SK-N-SH (cell line): ENCODE measurements at regions not wholly inside any gene's neighbourhood (a gene's known extent, or its start where the extent isn't known, plus 50 kb on each side); places are given as distances from the start of the nearest gene placed in this dataset.

Experiments
- CTCF ChIA-PET: fragments of 300-600, 350-600 bp; formaldehyde crosslinking; extraction: SDS; loops from one replicate; lab custom pipeline; 2021; lab: Yijun Ruan, JAX
- POLR2A ChIA-PET: fragments of 350-600 bp; sonication (Branson Sonifier 250); formaldehyde crosslinking; extraction: SDS; loops from one replicate; lab custom pipeline; 2020; ENCODE audit warnings: antibody characterized with exemption, inconsistent platforms; lab: Yijun Ruan, JAX
- DNase-seq: peaks from one replicate; pipeline ENCODE4 v3.0.0; 2012
- H2AFZ ChIP-seq: fragments of 200-600 bp; sonication (generic); 2 replicates; pipeline ENCODE4 v1.8.1; 2016; ENCODE audit warnings: antibody characterized with exemption, mild to moderate bottlenecking, low read depth
- H3F3A ChIP-seq: fragments of 200-600 bp; sonication (generic); replicated peaks from 2 replicates; pipeline ENCODE3; 2016; ENCODE audit warnings: antibody characterized with exemption, mild to moderate bottlenecking; ENCODE audit not compliant: insufficient read depth
- H3K27ac ChIP-seq, 2 experiments: fragments of 200-500 bp in 1 of 2; fragments of 200-600 bp in 1 of 2; sonication (Bioruptor generic) in 1 of 2; sonication (generic), shearing (Covaris generic) in 1 of 2; 2 replicates each; pipeline versions ENCODE4 v1.5.1 to v1.6.1; 2014 to 2016; ENCODE audit warnings: low read depth in 2 of 2, inconsistent platforms in 1 of 2, low read length in 1 of 2, mild to moderate bottlenecking in 1 of 2, mixed read lengths in 1 of 2
- H3K27me3 ChIP-seq: fragments of 200-600 bp; sonication (generic), shearing (Covaris generic); 2 replicates; pipeline ENCODE4 v1.6.1; 2016; ENCODE audit warnings: mixed run types; ENCODE audit not compliant: insufficient read depth
- H3K36me3 ChIP-seq, 2 experiments: fragments of 200-500 bp in 1 of 2; fragments of 200-600 bp in 1 of 2; sonication (Bioruptor generic) in 1 of 2; sonication (generic) in 1 of 2; replicated peaks in 1 of 2; 2 replicates each; pipeline versions ENCODE3 to v1.5.1; 2014 to 2016; ENCODE audit warnings: low read length in 1 of 2, mild to moderate bottlenecking in 1 of 2; ENCODE audit not compliant: insufficient read depth in 2 of 2, control insufficient read depth in 1 of 2
- H3K4me1 ChIP-seq, 2 experiments: fragments of 200-500 bp in 1 of 2; fragments of 200-600 bp in 1 of 2; sonication (Bioruptor generic) in 1 of 2; sonication (generic), shearing (Covaris generic) in 1 of 2; 2 replicates each; pipeline versions ENCODE4 v1.5.1 to v1.6.1; 2014 to 2016; ENCODE audit warnings: low read depth in 1 of 2, low read length in 1 of 2, mixed run types in 1 of 2; ENCODE audit not compliant: insufficient read depth in 2 of 2, control insufficient read depth in 1 of 2
- H3K4me2 ChIP-seq: fragments of 200-600 bp; sonication (generic), shearing (Covaris generic); 2 replicates; pipeline ENCODE4 v1.6.1; 2017; ENCODE audit warnings: mixed run types
- H3K4me3 ChIP-seq, 2 experiments: fragments of 200-500 bp in 1 of 2; fragments of 200-600 bp in 1 of 2; sonication (Bioruptor generic) in 1 of 2; sonication (generic), shearing (Covaris generic) in 1 of 2; 2 replicates each; pipeline versions ENCODE4 v1.5.1 to v1.8.1; 2014 to 2016; ENCODE audit warnings: low read depth in 2 of 2, inconsistent platforms in 1 of 2, low read length in 1 of 2, mild to moderate bottlenecking in 1 of 2, mixed read lengths in 1 of 2, moderate library complexity in 1 of 2
- H3K79me2 ChIP-seq: fragments of 200-600 bp; sonication (generic); 2 replicates; pipeline ENCODE4 v1.8.1; 2017; ENCODE audit warnings: mild to moderate bottlenecking; ENCODE audit not compliant: insufficient read depth
- H3K9ac ChIP-seq: fragments of 200-600 bp; sonication (generic); 2 replicates; pipeline ENCODE4 v1.6.1; 2017; ENCODE audit warnings: mixed run types
- H3K9me2 ChIP-seq: fragments of 200-600 bp; sonication (generic); 2 replicates; pipeline ENCODE4 v1.6.1; 2017; ENCODE audit warnings: mixed run types
- H3K9me3 ChIP-seq: fragments of 200-600 bp; sonication (generic); 2 replicates; pipeline ENCODE4 v1.6.1; 2017; ENCODE audit warnings: mixed run types, mild to moderate bottlenecking, moderate library complexity
- H4K20me1 ChIP-seq: fragments of 200-600 bp; sonication (generic); 2 replicates; pipeline ENCODE4 v1.6.1; 2017; ENCODE audit warnings: mild to moderate bottlenecking, mixed run types; ENCODE audit not compliant: insufficient read depth
- FOSL2 ChIP-seq: IDR thresholded peaks from 2 replicates; pipeline ENCODE4 v1.4.0; 2012; ENCODE audit warnings: low read depth, mild to moderate bottlenecking, moderate library complexity, borderline replicate concordance
- FOXJ3 ChIP-seq: sonication (generic); formaldehyde crosslinking; IDR thresholded peaks from 2 replicates; pipeline ENCODE4 v1.5.1; 2020; ENCODE audit warnings: mild to moderate bottlenecking, missing genetic modification reagents
- GABPA ChIP-seq: IDR thresholded peaks from 2 replicates; pipeline ENCODE4 v1.4.0; 2012; ENCODE audit warnings: low read depth, mild to moderate bottlenecking
- GATA2 ChIP-seq: sonication (generic); formaldehyde crosslinking; IDR thresholded peaks from 2 replicates; pipeline ENCODE4 v1.5.0; 2020; ENCODE audit warnings: mild to moderate bottlenecking, missing genetic modification reagents
- JUND ChIP-seq: IDR thresholded peaks from 2 replicates; pipeline ENCODE4 v1.4.0; 2012
- MEF2A ChIP-seq: IDR thresholded peaks from 2 replicates; pipeline ENCODE4 v1.4.0; 2012; ENCODE audit warnings: low read depth, borderline replicate concordance
- NFIC ChIP-seq: IDR thresholded peaks from 2 replicates; pipeline ENCODE4 v1.4.0; 2012; ENCODE audit warnings: borderline replicate concordance
- RFX5 ChIP-seq: IDR thresholded peaks from 2 replicates; pipeline ENCODE4 v1.6.1; 2012; ENCODE audit warnings: mild to moderate bottlenecking, improper control_type of control experiment, low read length
- SIN3A ChIP-seq: IDR thresholded peaks from 2 replicates; pipeline ENCODE4 v1.6.1; 2012; ENCODE audit warnings: low read depth, mild to moderate bottlenecking, low read length, moderate library complexity, borderline replicate concordance
- WGBS: methylation state at CpG from one replicate; pipeline ENCODE4 v1.1.6; 2017; ENCODE audit warnings: low lambda C conversion rate; 5-methylcytosine and 5-hydroxymethylcytosine counted together
- TF ChIP-seq, protein P1 (sequence below): IDR thresholded peaks from 2 replicates; pipeline ENCODE4 v1.4.0; 2012; ENCODE audit warnings: low read depth, borderline replicate concordance
- TF ChIP-seq, protein P2 (sequence below): IDR thresholded peaks from 2 replicates; pipeline ENCODE4 v1.4.0; 2012; ENCODE audit warnings: low read depth
- TF ChIP-seq, protein P3 (sequence below): IDR thresholded peaks from 2 replicates; pipeline ENCODE4 v1.4.0; 2012; ENCODE audit warnings: low read depth, borderline replicate concordance
- TF ChIP-seq, protein P4 (sequence below): fragments of 150-350 bp; IDR thresholded peaks from 2 replicates; pipeline ENCODE4 v1.6.1; 2016; ENCODE audit warnings: mild to moderate bottlenecking, low read depth, low read length

DNA sequence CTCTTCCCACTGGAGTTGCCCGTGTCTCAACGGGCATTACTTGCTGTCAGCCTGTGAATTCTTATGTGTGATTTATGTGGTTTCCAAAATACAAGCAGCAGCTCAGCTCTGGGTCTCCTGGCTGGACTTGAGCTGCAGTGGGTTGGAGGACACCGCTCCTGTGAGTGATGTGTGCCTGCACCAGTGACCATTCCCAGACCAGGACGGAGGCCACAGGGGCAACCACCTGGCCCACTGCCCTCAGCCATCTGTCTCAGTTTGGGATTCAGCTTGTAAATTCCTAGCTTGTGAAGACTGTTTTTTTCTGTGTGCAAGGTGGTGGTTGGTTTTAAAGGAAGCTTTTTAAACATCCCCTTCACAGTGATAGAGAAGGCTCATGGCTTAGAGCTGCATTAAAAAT is 261.0 kb downstream of the BCL2 start:
- no peak overlapping the region for H3K27ac ChIP-seq
- H3K9ac ChIP-seq: no peak overlapping the region
- ChIA-PET CTCF (interaction anchor here (0.9 to 1.1 kb wide), 2 partner anchors 29 to 59 kb away, joined by 3 read pairs; no protein-coding TSS in a partner anchor), POLR2A (no interaction called here)
- H2AFZ ChIP-seq: no peak overlapping the region
- H3K9me3 ChIP-seq: no peaks in the 10 kb centered on the region
- no peak overlapping the region for H3K4me2 ChIP-seq
- H3K27me3 ChIP-seq: no peaks in the 10 kb centered on the region
- no peaks in the 10 kb centered on the region for H4K20me1 ChIP-seq
- no peak for DNase-seq
- H3F3A ChIP-seq: no peaks in the 10 kb centered on the region
- H3K4me3 ChIP-seq: no peak overlapping the region
- 93% methylated on average over 2 of the region's 4 CpGs for WGBS
- no peaks in the 10 kb centered on the region for H3K9me2 ChIP-seq
- peaks cover 0 to 3% of the 10 kb centered on the region in 2 experiments; a peak in 1 of 4 replicates for H3K4me1 ChIP-seq
- TF ChIP-seq FOXJ3 (CRISPR knock-in tag) (no peak), GABPA (no peak), SIN3A (no peak), MEF2A (no peak), NFIC (no peak), JUND (no peak), FOSL2 (no peak), RFX5 (no peak), GATA2 (no peak)
- TF ChIP-seq, protein P1, sequence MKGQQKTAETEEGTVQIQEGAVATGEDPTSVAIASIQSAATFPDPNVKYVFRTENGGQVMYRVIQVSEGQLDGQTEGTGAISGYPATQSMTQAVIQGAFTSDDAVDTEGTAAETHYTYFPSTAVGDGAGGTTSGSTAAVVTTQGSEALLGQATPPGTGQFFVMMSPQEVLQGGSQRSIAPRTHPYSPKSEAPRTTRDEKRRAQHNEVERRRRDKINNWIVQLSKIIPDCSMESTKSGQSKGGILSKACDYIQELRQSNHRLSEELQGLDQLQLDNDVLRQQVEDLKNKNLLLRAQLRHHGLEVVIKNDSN: no peak
- TF ChIP-seq, protein P2, sequence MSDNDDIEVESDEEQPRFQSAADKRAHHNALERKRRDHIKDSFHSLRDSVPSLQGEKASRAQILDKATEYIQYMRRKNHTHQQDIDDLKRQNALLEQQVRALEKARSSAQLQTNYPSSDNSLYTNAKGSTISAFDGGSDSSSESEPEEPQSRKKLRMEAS: no peak
- TF ChIP-seq, protein P3, sequence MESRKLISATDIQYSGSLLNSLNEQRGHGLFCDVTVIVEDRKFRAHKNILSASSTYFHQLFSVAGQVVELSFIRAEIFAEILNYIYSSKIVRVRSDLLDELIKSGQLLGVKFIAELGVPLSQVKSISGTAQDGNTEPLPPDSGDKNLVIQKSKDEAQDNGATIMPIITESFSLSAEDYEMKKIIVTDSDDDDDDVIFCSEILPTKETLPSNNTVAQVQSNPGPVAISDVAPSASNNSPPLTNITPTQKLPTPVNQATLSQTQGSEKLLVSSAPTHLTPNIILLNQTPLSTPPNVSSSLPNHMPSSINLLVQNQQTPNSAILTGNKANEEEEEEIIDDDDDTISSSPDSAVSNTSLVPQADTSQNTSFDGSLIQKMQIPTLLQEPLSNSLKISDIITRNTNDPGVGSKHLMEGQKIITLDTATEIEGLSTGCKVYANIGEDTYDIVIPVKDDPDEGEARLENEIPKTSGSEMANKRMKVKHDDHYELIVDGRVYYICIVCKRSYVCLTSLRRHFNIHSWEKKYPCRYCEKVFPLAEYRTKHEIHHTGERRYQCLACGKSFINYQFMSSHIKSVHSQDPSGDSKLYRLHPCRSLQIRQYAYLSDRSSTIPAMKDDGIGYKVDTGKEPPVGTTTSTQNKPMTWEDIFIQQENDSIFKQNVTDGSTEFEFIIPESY: no peak
- H3K36me3 ChIP-seq: no peaks in the 10 kb centered on the region
- no peaks in the 10 kb centered on the region for H3K79me2 ChIP-seq

DNA sequence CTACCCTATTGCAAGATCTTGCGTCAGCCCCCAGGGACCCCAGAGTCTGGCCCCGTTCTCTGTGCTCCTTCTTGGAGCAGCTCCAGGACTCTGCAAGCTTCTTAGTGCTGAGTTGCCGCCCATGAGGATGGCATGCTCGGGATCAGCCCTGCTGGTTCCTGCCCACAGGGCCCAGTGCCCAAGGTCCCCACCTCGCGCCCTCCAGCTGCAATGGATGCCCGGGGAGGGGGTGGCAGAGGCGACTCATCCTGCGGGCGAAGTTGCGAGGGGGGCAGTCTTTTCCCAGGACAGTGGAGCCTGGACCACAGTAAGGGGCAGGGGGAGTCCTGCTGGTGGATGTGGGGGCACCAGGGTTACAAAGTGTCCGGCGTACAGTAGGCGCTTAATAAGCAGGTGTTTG is 261.9 kb downstream of the BCL2 start:
- Histone ChIP-seq H3K36me3 (no peaks in the 10 kb centered on the region), H3K9ac (no peak overlapping the region), H3K27ac (no peak overlapping the region), H2AFZ (no peak overlapping the region), H3F3A (no peaks in the 10 kb centered on the region), H3K79me2 (no peaks in the 10 kb centered on the region)
- ChIA-PET POLR2A (no interaction called here), CTCF (interaction anchor here (0.7 kb wide), 1 partner anchor 8 kb away, joined by 3 read pairs; no protein-coding TSS in a partner anchor)
- TF ChIP-seq, protein P3: no peak
- TF ChIP-seq, protein P4, sequence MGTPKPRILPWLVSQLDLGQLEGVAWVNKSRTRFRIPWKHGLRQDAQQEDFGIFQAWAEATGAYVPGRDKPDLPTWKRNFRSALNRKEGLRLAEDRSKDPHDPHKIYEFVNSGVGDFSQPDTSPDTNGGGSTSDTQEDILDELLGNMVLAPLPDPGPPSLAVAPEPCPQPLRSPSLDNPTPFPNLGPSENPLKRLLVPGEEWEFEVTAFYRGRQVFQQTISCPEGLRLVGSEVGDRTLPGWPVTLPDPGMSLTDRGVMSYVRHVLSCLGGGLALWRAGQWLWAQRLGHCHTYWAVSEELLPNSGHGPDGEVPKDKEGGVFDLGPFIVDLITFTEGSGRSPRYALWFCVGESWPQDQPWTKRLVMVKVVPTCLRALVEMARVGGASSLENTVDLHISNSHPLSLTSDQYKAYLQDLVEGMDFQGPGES: no peak
- TF ChIP-seq, all 33 proteins: peak for 0
- Histone ChIP-seq H3K4me3 (no peak overlapping the region), H3K9me2 (no peaks in the 10 kb centered on the region), H3K27me3 (no peaks in the 10 kb centered on the region), H3K4me2 (no peak overlapping the region), H4K20me1 (no peaks in the 10 kb centered on the region), H3K9me3 (no peaks in the 10 kb centered on the region), H3K4me1 (peaks cover 0 to 3% of the 10 kb centered on the region in 2 experiments; a peak in 1 of 4 replicates)
- WGBS: 91% methylated on average over 13 of the region's 14 CpGs
- DNase-seq: no peak
